Ishikawa (cell line): ENCODE measurements at regions not wholly inside any gene's neighbourhood (a gene's known extent, or its start where the extent isn't known, plus 50 kb on each side); places are given as distances from the start of the nearest gene placed in this dataset.

ENCODE experiments used
- CEBPB ChIP-seq: IDR thresholded peaks from 2 replicates; pipeline ENCODE4 v1.6.1; 2012
- CREB1 ChIP-seq: IDR thresholded peaks from 2 replicates; pipeline ENCODE4 v1.6.1; 2012; ENCODE audit warnings: low read depth
- EGR1 ChIP-seq: IDR thresholded peaks from 2 replicates; pipeline ENCODE4 v1.6.1; 2012
- EP300 ChIP-seq: IDR thresholded peaks from 2 replicates; pipeline ENCODE4 v1.6.1; 2012; ENCODE audit warnings: borderline replicate concordance
- FOXM1 ChIP-seq: IDR thresholded peaks from 2 replicates; pipeline ENCODE4 v1.6.1; 2012; ENCODE audit warnings: low read depth, borderline replicate concordance
- MAX ChIP-seq: IDR thresholded peaks from 2 replicates; pipeline ENCODE4 v1.6.1; 2012
- NFIC ChIP-seq: IDR thresholded peaks from 2 replicates; pipeline ENCODE4 v1.6.1; 2012
- RAD21 ChIP-seq: IDR thresholded peaks from 2 replicates; pipeline ENCODE4 v1.6.1; 2012; ENCODE audit warnings: low read depth
- REST ChIP-seq: IDR thresholded peaks from 2 replicates; pipeline ENCODE4 v1.6.1; 2012; ENCODE audit warnings: low read depth, mild to moderate bottlenecking
- TAF1 ChIP-seq: IDR thresholded peaks from 2 replicates; pipeline ENCODE4 v1.6.1; 2012; ENCODE audit warnings: low read depth, mild to moderate bottlenecking
- TCF12 ChIP-seq: IDR thresholded peaks from 2 replicates; pipeline ENCODE4 v1.6.1; 2012; ENCODE audit warnings: low read depth
- TEAD4 ChIP-seq: IDR thresholded peaks from 2 replicates; pipeline ENCODE4 v1.6.1; 2012
- USF1 ChIP-seq: IDR thresholded peaks from 2 replicates; pipeline ENCODE4 v1.6.1; 2012
- YY1 ChIP-seq: IDR thresholded peaks from 2 replicates; pipeline ENCODE4 v1.6.1; 2012; ENCODE audit warnings: low read depth
- ZBTB7A ChIP-seq: IDR thresholded peaks from 2 replicates; pipeline ENCODE4 v1.6.1; 2012; ENCODE audit warnings: low read depth

DNA sequence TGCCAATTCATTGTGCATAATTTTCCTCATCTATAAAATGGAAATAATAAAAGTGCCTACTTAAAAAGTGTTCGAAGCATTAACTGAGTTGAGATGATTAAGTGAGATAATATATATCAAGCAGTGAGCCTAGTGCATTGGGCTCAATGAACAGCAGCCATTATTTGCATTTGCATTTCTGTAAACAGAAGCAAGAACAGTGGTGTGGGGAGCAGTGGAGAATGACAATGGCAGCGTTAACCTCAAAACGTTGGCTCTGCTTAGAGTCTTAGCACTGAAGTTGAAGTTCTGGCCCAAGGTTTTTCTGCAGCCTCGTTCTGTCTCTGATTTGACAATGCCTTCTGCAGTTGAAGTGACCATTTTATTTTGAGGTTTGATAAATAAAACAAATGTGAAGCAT is 466.3 kb upstream of the ONECUT1 start:
- TF ChIP-seq NFIC, result no peak
- no peak for TF ChIP-seq CEBPB
- TF ChIP-seq YY1, result no peak
- no peak for TF ChIP-seq REST
- no peak for TF ChIP-seq CREB1
- no peak for TF ChIP-seq EGR1
- TF ChIP-seq ZBTB7A, result no peak
- no peak for TF ChIP-seq RAD21
- no peak for TF ChIP-seq USF1
- no peak for TF ChIP-seq TCF12
- TF ChIP-seq MAX, result no peak
- no peak for TF ChIP-seq TEAD4
- no peak for TF ChIP-seq FOXM1
- no peak for TF ChIP-seq EP300

- TF ChIP-seq USF1 (no peak), REST (no peak), CREB1 (no peak), ZBTB7A (no peak), TCF12 (no peak), TEAD4 (no peak)
Observed at GRCh38 chr15:53256043-53256442, 465.9 kb upstream of the ONECUT1 start.

DNA sequence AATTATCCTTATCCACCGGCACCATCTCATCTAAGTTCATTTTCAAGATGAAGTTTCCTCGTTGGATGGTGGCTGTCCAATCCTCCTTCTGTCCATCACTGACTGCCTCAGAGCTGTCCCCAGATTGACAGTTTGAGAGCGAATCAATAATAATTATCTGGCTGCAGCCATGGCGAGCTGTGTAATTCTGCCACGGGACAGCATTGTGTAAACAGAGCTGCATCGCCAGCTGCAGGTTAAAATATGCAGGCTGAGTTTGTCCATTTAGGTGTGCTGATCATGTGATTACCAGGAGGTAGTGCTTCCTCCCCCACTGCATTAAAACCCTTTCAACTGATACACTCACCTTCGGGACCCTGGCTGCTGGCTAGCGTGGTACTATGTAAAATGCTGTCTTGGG is 461.9 kb upstream of the ONECUT1 start:
- TF ChIP-seq CREB1 (no peak), EP300 (no peak), TCF12 (no peak)

GRCh38 chr15:53251523-53251922 is 461.4 kb upstream of the ONECUT1 start:
- TF ChIP-seq TCF12 (no peak), FOXM1 (no peak)

DNA sequence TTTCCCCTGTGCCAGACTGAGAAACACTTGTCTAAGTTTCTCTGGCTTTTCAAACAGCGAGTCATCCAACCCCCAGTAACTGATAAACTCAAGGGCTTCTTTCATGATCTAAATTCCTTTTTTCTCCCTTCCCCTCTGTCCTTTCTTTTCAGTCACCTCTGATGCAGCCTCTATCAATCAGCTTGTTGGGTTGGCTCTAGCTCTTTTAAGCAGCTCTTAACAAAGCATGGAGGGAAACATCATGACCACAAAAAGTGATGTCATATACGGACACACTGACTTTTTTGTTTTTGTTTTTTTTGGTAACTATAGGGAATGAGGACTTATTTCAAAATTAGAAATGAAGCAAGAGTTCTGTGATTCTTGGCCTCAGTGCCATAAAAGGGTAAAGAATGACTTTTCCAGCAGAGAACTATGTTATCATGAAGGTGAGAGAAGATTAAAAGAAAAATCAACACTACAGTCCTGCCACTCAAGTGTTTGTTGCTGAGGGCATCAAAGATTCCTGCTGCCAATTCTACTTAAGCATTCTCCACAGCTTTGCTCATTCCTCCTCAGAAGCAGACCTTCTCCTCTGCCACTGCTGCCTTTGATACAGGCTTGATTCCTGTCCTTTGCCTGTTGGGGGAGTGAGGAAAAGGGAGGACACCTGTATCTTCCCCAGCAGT is 457.0 kb upstream of the ONECUT1 start:
- no peak for TF ChIP-seq TEAD4
- TF ChIP-seq YY1, result no peak
- no peak for TF ChIP-seq CREB1
- TF ChIP-seq NFIC, result no peak
- no peak for TF ChIP-seq TAF1
- TF ChIP-seq RAD21, result no peak
- TF ChIP-seq REST, result no peak
- no peak for TF ChIP-seq MAX
- TF ChIP-seq EGR1, result no peak
- TF ChIP-seq USF1, result no peak
- no peak for TF ChIP-seq EP300
- TF ChIP-seq TCF12, result no peak
- TF ChIP-seq ZBTB7A, result no peak
- TF ChIP-seq CEBPB, result no peak
- TF ChIP-seq FOXM1, result no peak
